DLD1 (cell line): ENCODE measurements at regions not wholly inside any gene's neighbourhood (a gene's known extent, or its start where the extent isn't known, plus 50 kb on each side); places are given as distances from the start of the nearest gene placed in this dataset.

ENCODE experiments used
- in situ Hi-C: cut with HindIII; loops from 2 replicates; pipeline ENCODE4 v1.10.0; 2017; ENCODE audit warnings: low sequenced_read_pairs

DNA sequence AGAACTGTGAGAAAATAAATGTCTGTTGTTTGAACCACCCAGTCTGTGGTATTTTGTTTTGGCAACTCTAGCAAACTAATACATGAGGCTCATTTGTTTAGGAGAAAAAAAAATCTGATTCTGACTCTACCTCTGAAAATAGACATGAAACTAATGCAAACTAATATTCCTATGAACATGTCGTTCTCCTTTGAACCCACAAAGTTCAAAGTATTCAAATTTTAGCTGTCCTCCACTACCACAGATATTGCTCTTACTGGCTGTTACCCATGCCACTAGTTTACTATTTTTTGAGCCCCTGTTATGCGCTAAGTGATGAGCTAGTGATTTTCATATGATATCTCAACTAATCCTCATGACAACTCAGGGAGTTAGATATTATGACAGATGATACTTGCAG lies 58.8 kb upstream of the ZNF804B start:
- in situ Hi-C loops = no loop called here

DNA sequence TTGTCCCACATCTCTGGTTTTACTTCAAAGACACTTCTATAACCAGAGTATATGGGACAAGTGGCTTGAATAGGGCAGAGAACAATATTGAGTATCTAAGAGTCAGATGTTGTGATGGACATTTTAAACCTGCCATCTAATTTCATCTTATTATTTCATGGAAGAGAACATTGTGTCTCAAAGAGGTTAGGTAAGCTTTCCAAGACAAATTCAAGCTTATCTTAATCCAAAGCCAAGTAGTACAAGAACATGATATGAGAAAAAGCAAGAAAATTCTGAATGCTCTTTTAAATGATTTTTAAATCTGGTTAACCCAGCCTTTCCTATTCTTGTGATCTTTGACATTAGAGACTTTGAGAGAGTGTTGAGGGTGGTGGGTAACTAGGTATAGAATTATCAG lies 65.3 kb upstream of the ZNF804B start:
- in situ Hi-C loops = no loop called here

DNA sequence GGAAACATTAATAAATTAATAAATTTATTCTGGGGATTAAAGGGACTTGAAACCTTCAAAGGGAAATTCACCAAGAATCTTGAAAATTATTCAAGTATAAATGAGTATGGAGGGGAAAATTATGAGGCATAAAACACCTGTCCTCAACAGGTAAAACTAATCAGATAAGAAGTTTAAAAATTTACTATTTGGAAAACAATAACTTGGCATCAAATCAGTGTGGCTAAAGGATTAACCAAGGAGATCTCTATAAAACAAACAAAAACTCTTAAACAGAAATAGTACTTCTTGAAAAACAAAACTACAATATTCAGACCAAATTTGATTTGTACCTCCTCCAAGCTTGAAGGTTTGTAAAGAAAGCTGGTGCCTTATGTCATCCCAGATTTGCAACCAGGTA lies 66.4 kb upstream of the ZNF804B start:
- in situ Hi-C loops = no loop called here

DNA sequence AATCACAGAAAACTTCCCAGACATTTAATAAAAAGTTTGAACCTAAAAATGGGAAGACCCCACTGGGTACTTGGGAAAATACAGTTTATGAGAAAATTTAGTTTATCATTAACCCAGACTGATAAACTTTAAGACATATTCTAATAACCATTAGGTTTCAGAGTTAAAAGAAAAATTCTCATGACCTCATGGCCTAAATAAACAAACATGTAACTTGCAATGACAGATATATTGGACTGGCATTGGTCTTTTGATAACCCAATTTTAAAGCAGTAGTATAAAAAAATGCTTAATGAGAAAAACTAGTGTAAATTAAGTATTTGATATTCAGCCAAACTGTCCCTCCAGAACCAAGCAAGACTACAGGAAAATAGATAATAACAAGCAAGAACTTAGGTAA lies 67.0 kb upstream of the ZNF804B start:
- in situ Hi-C loops = no loop called here

DNA sequence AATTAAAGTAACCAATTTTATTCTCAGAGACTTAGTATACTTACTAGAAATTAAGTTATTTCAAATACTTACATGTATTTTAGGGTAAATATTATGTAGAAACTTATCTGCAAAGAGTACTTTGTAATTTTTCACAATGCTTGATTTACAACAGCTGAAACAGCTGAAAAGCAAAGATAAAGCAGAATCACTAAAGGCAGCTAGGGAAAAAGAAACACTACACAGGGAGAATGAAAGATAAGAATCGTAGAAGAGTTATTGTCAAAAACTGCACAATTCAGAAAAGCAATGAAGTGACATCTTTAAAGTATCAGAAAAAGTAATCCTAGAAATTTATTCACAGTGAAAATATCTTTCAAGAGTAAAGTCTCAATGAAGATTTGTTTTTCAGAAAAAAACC lies 69.7 kb upstream of the ZNF804B start:
- in situ Hi-C loops = no loop called here

DNA sequence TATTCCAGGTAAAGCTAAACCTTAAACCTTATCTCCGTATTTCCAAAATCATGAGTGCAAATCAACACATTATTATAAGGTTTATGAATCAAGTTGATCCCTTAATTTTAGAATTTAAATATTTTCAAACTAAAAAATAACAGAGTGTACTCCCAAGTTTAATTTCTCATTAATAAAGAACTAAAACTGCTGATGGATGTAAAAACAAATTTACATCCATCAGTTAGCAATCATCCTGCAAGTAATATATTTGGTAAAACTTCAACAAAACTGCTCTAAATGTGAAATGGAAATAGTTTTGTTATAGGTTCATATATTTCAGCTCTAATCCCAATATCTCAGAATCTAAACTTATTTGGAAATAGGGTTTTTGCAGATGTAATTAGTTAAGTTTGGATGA lies 71.3 kb upstream of the ZNF804B start:
- in situ Hi-C loops = no loop called here

DNA sequence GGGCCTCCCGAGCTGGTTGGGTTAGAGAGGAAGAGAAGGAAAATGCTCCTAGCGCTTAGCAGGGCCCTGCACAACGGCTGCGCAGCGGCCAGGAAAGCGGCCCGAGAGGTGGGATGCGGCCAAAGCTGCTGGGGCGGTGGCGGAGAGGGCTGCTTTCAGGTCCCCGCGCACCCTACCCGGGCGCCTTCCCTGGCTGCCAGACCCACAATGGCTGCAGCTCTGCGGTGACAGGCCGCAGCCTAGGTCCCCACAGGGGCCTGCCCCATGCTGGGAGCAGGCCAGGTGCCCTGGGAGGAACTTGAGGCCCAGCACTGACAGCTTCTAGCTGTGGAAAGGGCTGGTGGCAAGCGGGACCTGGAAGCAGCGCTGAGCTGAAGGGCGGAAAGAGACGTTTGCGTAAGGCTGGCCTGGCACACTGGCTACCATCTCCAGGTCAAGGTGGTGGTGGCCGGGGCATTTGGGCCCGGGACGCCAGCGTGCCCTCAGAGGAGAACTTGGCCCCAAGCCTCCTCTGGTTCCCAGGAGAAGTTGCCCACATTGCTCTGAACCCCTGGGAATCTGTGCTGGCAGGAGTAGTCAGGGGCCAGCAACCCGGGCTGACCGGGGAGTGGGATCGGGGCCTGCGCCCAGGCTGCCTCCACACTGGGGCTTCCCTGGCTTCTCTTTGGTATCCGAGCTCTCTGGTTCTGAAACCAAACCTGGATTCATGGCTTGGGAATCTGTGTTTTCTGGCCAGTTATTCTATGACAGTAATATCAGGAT lies 72.9 kb upstream of the ZNF804B start:
- in situ Hi-C loops = no loop called here

DNA sequence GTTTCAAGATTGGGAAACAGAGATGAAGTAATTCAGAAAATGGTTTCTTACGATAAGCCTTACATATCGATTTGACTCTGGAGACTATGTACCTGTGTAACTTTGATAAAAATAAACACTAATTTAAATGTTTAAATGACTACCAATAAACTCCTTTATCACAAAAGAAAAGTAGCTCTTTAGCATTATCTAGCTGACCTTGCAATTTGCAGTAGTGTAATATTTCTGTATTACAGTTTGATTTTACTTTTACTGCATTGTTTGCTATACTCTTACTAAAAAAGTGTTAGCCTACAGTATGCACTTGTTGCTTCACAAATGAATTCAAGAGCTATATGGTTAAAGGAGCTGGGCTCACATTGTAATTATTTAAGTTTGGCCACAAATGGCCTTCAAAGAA lies 77.8 kb upstream of the ZNF804B start:
- in situ Hi-C loops = no loop called here

DNA sequence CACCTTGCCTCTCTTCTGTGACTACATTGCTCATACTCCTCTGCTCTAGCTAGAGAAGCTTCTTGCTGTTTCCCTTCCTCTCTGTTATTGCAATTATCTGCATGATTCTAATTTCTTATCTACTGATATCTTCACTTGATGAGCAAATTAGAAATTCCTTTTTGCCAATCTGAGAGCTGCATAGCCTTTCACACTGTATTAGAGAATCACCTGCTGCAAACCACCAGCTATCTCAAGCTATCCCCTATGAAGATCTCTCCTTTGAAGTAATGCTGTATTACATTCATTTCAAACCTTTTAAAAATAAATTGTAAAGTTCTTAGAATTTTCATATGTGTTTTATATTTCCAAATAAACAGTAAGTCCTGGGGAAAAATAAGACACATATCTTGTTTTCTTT lies 89.0 kb upstream of the ZNF804B start:
- in situ Hi-C loops = loop anchor here (5.0 kb wide), 1 partner anchor 33 kb away; no protein-coding TSS in a partner anchor

DNA sequence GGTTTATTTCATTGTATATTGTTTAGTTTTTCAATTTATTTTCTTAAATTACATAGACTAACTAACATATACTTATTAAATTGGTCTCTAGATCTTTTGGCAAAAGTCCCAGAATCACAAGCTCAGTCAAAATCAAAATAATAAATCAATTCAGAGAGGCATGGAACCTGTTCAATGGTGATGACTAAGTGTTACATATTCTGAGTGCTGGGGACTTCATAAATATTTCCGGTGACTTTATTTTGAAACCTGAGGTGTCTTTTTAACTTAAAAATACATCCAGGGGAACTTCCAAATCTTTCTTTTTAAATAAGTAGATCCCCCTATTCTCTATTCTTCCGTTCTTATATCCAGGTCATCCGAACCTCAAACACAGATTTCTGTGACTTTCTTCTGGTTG lies 89.6 kb upstream of the ZNF804B start:
- in situ Hi-C loops = loop anchor here (5.0 kb wide), 1 partner anchor 33 kb away; no protein-coding TSS in a partner anchor

DNA sequence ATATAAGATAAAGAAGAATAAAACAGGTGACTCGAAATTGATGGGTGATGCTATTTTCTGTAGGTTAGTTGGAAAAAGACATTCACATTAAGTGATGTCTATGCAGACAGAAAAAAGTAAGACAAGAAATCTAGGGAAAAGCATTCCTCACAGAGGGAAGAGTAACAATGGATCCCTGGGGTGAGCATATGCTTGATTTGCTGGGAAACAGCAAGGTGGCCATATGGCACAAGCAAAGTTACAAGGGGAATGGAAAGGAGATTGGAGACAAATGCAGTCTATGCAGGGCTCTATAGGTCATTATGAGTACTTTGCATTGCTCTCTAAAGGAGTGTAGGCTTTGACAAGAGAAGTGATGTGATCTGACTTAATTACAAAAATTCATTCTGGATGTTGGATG lies 90.9 kb upstream of the ZNF804B start:
- in situ Hi-C loops = no loop called here

DNA sequence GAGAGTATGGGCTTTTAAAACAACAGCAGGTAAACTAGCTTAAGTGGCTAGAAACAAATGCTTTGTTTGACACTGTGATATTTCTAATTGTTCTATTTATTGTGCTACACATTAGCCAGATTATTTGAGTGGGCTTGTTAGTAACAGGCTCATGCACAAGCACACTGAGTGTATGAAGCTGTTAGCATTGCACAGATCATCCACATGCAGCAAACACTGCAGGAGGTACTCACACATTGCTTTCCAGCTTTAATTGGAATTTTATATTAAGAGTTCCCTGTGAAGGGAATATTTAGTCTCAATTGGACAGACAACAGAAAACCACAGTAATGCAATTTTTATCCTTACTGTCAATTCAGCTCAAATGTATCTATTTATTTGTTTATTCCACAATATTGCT lies 92.9 kb upstream of the ZNF804B start:
- in situ Hi-C loops = no loop called here

DNA sequence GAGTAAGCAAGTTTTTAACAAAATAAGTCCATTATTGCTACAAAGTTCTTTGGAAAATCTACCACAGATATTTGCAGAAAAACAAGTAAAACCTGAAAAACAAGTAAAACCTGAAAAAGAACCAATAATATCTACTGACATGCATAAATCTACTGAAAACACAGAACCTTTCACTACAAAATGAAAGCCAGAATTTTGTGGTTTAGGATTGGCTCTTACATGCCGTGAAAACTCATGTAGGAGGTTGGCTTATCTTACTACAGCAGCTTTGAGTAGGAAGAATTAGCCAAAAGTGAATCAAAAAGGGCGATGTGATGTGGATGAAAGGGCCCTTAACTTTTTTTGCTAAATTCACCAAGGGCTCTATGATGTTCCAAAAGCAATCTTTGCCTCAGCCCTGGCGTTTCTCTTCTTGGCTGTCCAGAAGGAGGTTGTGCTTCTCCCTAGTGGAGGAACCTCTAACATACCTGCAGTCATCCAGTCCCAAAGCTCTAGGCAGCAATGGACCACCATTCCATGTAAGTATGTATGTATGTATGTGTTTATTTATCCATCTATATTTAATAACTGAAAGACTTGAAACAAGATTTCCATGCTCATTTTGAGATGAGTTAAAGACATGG lies 93.5 kb upstream of the ZNF804B start:
- in situ Hi-C loops = no loop called here

DNA sequence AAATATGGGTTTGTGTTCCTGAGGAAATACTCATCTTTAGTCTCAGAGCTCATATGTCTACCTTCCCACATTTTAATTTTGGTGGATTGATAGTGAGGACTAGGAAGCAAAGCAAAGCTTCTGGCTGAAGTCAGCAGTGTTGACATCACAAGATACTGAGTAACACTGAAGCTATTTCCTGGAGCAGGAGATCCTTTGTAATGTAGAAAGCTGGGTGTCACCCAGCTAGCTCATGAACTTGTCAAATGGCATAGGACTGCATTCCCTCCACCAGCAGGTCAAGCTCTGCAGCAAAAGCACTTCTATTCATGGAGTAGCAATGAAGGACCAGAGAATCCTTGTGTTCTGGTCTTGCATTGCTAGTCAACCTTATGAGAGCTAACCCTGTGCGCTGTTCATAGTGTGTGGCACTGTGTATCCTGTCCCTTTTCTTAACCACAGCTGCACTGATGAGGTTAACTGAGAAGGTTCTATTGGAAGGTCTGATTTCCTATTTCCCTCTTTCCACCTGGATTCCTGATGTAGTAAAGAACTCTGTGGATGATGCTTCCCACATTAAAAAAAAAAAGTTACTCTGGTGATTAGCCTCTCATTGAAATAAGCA lies 94.8 kb upstream of the ZNF804B start:
- in situ Hi-C loops = no loop called here

DNA sequence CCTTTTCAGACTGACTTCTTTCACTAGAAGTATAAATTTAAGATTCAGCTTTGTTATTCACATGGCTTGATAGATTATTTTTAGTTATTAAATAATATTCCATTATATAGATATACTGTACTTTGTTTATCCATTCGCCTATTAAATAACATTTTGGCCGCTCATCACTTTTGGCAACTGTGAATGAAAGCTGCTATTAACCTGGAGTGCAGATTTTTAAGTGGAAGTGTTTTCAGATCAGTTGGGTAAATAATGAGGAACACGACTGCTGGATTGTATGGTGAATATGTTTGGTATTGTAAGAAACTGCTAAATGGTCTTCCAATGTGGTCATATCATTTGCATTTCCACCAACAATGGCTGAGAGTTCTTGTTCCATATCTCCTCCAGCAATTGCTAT lies 97.6 kb upstream of the ZNF804B start:
- in situ Hi-C loops = no loop called here

DNA sequence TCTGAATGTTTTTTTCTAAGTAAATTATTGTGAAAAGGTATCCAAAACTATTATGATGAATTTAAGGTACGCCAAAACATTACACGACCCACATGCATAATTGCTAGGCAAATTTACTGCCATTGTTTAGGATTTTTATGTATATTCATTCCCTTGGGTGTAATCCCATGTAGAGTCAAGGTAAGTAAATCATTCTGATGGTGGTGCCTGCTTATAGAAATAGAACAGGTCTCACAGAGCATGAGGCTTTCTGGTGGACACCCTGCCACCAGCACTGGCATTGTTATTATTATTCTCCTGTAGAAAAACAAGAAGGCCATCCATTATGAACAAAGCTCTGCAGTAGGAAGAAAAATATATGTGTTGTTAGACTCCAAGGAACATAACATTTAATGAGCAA lies 111.7 kb upstream of the ZNF804B start:
- in situ Hi-C loops = no loop called here

DNA sequence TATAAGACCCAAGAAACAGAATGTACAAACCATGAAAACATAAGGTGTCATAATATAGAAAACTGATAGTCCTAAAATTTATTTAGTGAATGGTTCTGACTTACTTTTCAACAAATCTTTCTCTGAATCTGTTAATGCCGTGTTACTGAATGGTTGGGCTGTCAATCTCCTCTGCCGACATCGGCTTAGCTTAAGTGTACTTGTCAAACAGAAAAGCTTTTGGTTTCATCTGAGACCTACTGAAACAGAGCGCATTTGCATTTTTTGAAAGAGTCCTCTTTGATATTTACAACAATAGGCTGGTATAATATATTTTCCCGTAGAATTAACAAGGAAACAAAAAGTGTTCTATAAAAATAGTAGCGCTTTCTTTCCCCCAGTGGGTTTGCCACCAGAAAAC lies 120.9 kb upstream of the ZNF804B start:
- in situ Hi-C loops = loop anchor here (5.0 kb wide), 1 partner anchor 34 kb away; no protein-coding TSS in a partner anchor

DNA sequence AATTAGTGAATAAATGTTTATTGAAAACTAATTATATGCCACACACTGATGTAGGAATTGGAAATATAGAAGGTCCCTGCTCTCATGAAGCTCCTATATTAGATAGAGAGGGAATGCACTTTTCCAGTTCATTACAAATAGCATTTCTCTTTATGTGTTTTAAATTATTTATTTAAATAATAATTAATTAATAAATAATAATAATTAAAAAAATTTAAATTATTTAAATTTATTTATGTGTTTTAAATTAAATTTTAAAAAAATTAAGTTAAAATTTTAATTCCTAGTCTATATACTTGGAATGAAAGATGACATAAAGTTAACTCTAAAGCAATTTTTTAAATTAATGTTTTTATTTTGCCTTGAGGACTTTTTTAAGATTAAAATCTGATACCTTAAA lies 121.7 kb upstream of the ZNF804B start:
- in situ Hi-C loops = loop anchor here (5.0 kb wide), 1 partner anchor 35 kb away; no protein-coding TSS in a partner anchor

DNA sequence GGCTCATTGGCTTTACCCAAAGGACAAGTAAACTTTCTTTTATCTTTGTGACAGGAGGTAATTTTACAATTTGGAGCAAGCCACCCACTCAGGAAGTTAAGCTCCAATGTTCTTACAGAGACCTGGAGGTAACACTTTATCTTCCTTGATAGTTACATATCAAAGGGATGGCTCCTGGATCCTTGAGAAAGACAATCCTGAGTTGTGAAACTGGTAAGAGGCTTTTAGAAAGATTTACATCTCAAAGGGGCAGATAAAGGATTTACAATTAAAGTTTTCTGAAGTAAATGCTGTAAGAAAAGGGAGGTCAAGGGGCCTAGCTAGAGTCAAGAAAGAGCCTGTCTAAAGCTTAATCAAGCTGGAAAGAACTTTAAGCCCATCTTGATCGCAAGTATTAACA lies 124.4 kb upstream of the ZNF804B start:
- in situ Hi-C loops = loop anchor here (5.0 kb wide), 1 partner anchor 37 kb away; no protein-coding TSS in a partner anchor

DNA sequence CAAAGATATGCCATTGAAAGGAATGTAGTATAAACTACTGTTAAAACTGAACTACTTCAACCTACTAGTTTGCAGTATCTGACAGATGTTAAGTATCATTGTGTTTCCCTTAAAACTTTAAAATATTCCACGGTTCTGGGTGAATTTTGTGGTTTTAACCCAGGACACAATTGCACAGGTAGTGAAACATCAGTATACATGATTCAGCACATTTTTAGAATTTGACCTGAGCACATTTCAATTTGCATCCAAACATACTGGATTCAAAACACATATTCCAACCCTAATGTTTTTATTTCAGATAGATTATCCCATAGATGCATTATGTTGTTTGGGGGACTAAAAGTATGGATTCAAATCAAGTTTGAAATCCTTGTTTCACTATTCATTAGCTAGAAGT lies 129.9 kb upstream of the ZNF804B start:
- in situ Hi-C loops = no loop called here

DNA sequence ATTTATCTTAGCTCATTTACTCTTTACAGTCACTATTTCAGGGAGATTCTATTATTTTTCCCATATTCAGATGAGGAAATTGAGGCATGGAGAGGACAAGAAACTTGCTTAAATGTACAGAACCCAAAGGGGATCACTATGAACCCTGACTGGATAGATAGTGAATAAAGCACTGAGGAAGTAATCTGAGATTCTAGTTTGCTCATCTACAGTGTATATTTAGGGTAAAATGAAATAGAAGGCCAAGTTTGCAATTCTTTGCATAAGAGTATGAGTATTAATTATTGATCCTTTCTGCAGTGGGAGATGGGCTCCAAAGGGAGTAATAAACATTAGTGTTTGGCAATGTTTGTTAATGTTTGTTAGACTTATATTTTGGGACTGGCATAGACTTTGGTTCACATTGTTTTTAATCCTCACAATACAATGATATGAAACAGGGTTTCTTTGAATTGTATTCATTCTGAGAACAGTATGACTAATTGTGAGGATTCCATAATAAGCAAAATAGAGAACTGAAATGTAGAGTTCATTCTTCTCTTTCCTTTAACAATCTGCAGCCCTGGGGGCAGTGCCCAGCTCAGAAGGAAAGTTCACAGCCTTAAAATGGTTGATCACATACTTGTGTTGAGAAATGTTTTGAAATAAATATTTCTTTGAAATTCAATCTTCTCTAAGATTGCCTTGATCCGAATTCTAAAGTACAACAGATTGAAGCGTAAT lies 131.0 kb upstream of the ZNF804B start:
- in situ Hi-C loops = no loop called here
